GM12891 (cell line): ENCODE measurements at regions not wholly inside any gene's neighbourhood (a gene's known extent, or its start where the extent isn't known, plus 50 kb on each side); places are given as distances from the start of the nearest gene placed in this dataset.

Experiments used
- PAX5 ChIP-seq: IDR thresholded peaks from 2 replicates; pipeline ENCODE4 v1.6.1; 2011; ENCODE audit warnings: low read length, moderate library complexity, mild to moderate bottlenecking; ENCODE audit not compliant: insufficient read depth, severe bottlenecking
- POLR2A ChIP-seq: IDR thresholded peaks from 2 replicates; pipeline ENCODE4 v1.6.1; 2011; ENCODE audit warnings: low read depth, low read length, control low read depth
- POLR2AphosphoS5 ChIP-seq: IDR thresholded peaks from 2 replicates; pipeline ENCODE4 v1.6.1; 2011; ENCODE audit warnings: low read depth, low read length, control low read depth
- POU2F2 ChIP-seq: IDR thresholded peaks from 2 replicates; pipeline ENCODE4 v1.6.1; 2011; ENCODE audit warnings: low read depth, mild to moderate bottlenecking, control low read depth, low read length, moderate library complexity
- SPI1 ChIP-seq: IDR thresholded peaks from 2 replicates; pipeline ENCODE4 v1.6.1; 2011; ENCODE audit warnings: low read depth, low read length, control low read depth
- TAF1 ChIP-seq: IDR thresholded peaks from 2 replicates; pipeline ENCODE4 v1.6.1; 2011; ENCODE audit warnings: low read depth, low read length, control low read depth

GRCh38 chr11:92439133-92439532, 214.5 kb downstream of the FAT3 start:
- no peak for TF ChIP-seq POLR2A
- no peak for TF ChIP-seq POLR2AphosphoS5
- TF ChIP-seq SPI1, result no peak
- TF ChIP-seq TAF1, result no peak
- TF ChIP-seq PAX5, result no peak
- TF ChIP-seq POU2F2, result no peak
